GM19452 (cell line): ENCODE measurements at regions not wholly inside any gene's neighbourhood (a gene's known extent, or its start where the extent isn't known, plus 50 kb on each side); places are given as distances from the start of the nearest gene placed in this dataset.
"Not testable (repeated sequence)": the region's sequence is repeated elsewhere in the genome, so short reads cannot be mapped to it uniquely, and the experiment has no call there.

Experiments
- ATAC-seq: cut with Tn5 transposase; IDR thresholded peaks from one replicate; pipeline ENCODE4 v1.9.1; 2021; ENCODE audit not compliant: unreplicated experiment

DNA sequence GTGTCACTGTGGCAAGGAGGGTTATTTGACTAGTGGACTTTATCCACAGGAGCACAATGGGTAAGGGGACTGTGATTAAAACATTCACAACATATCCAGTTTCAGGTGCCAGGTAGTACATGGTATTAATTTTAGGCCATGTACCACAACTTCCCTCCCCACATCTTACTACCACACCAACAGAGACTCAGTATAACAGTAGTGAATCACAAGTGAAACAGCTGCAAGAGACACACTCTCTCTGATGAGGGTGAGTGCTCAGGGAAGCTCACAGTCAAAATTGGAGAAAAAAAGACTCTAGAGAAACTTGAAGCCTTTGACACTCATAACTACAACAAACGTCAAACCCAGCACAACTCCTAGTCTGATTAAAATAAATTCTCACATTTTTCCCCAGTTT lies 367.6 kb upstream of the GYPC start:
- no peak for ATAC-seq

DNA sequence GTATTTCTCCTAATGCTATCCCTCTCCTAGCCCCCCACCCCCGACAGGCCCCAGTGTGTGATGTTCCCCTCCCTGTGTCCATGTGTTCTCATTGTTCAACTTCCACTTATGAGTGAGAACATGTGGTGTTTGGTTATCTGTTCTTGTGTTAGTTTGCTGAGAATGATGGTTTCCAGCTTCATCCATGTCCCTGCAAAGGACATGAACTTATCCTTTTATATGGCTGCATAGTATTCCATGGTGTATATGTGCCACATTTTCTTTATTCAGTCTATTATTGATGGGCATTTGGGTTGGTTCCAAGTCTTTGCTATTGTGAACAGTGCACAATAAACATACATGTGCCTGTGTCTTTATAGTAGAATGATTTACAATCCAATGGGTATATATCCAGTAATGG lies 362.0 kb upstream of the GYPC start:
- ATAC-seq, result not testable (repeated sequence)

GRCh38 chr2:126299469-126299976 lies 356.4 kb upstream of the GYPC start:
- no peak for ATAC-seq

DNA sequence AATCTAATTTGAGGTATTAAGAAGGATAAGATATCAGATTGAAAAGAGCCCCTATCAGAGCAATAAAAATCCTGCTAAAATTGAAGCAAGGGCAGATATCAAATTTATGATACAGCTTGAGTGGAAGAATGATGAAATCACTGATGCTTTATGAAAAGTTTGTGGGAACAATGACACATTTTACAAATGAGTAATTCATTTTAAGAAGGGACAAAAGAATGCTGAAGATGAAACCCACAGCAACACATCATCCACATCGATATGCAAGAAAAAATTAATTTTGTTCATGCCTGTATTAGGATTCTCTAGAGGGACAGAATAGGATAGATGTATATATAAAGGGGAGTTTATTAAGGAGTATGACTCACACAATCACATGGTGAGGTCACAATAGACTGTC lies 355.6 kb upstream of the GYPC start:
- ATAC-seq, result no peak

- no peak for ATAC-seq
Measured at GRCh38 chr2:126302043-126302442, 353.9 kb upstream of the GYPC start.

DNA sequence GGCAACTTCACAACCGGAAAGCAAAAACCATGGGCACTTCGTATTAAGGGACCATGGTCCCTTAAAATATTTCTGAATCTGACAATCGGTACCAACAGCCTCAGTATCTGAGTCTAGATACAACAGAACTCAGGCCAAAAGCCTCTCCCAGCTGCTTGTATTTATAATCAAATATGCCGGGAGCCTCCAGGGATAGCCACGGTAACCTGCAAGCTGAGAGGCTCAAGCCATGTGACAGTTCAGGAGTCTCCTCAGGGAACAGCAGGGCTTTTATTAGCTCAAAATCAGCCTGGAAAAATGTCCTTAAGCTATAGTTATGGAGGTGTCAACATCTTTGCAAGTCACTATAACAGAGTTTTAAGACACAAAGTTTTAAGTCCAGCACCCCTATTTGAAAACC lies 352.8 kb upstream of the GYPC start:
- no peak for ATAC-seq

- ATAC-seq, result no peak
Measured at GRCh38 chr2:126304154-126304553, 351.8 kb upstream of the GYPC start.

GRCh38 chr2:126306539-126306938 lies 349.4 kb upstream of the GYPC start:
- ATAC-seq, result no peak

DNA sequence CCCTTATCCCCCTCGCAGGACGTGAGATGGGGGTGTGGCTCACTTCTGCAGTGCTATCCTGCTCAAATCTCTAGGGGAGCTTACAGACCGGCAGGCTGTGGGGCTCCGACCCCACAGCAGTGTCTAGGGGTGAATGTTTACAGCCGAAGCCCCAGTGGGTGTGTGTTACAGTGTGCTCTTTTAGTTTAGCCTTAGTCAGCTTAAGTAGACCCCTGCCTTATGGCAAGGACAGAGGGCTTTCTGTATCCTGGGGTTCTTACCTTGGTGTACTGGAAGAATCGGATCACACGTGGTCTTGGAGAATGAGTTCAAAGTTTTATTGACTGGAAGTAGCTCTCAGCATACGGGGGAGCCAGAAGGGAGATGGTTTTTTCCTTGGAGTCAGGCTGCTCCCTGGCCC lies 348.2 kb upstream of the GYPC start:
- ATAC-seq, result no peak

- no peak for ATAC-seq
Measured at GRCh38 chr2:126309185-126309584, 346.8 kb upstream of the GYPC start.

DNA sequence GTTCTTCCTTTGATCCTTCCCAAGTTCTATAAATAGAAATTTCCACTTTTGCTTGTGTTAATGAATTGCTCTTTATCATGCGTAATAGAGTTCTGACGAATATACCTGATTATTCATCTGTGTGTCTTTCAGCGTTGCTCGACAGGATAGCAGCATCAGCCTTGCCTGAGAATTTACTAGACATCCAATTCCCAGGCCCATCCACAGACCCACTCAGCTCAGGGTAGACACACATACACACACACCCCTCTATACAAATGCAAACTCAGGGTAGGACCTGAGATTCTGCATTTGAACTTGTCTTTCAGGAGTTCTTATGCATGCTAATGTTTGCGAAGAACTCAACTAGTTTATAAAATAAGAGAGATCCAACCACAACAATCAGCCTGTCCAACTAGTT lies 343.4 kb upstream of the GYPC start:
- ATAC-seq, result no peak

DNA sequence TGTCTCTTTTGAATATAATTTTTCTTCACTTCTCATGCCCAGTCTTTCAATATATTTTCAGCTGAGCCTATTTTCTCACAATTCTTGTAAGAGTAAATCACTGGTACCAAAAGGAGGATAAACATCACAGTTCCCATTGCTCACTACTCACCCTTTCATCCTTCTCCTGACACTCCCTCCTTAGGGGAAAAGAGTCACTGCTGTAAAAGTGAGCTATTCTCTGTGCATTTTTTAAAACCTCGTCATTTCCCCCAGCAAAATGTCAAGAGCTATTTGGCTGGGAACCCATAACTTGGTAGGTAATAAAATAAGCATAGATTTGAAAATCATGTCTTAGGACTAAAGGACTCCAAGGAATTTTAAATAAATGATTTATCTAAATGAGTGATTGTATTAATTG lies 340.1 kb upstream of the GYPC start:
- no peak for ATAC-seq

DNA sequence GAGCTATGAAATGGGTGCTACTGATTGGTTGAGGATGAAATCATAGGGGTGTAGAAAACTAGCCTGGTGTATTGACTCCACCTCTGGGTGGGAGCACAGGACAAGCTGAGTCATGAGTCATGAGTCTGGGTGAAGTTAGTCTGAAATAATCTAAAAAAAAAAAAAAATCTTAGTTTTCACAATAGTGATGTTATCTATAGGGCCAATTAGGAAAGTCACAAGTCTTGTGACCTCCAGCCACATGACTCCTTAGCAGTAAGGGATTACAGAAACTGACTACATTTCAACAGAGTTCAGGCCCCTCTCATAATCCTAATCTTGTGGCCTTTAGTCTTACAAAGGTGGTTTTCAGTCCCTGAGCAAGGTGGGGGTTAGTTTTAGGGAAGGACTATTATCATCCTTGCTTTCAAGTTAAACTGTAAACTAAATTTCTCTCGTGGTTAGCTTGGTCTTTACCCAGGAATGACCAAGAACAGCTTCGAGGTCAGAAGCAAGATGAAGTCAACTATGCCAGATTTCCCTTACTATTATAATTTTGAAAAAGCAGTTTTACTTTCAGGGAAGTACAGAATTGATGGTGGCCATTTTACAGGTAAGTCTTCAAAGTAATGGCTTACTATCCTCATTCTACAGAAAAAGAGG lies 338.0 kb upstream of the GYPC start:
- no peak for ATAC-seq

- ATAC-seq, result no peak
Measured at GRCh38 chr2:126322342-126322741, 333.6 kb upstream of the GYPC start.

GRCh38 chr2:126325202-126325601 lies 330.8 kb upstream of the GYPC start:
- ATAC-seq, result no peak

- no peak for ATAC-seq
Measured at GRCh38 chr2:126329173-126329572, 326.8 kb upstream of the GYPC start.

GRCh38 chr2:126342457-126342856 lies 313.5 kb upstream of the GYPC start:
- no peak for ATAC-seq

DNA sequence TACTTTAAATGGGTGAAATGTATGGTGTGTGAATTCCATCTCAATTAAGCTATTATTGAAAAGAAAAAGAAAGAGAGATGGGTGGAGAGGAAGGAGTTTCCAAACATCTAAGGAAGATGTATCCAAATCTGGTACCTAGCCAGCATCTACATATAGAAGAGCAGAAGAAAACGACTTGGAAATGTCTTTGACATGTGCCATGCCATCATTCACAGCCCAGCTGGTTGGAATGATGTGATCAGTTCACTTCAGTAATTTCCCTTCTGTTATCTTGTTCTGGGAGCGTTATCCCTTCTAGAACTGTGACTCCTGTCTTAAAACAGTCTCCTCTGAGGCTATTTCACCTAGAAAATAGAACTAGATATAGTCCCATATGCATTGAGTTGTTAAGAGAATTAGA lies 312.8 kb upstream of the GYPC start:
- ATAC-seq, result no peak

- no peak for ATAC-seq
Measured at GRCh38 chr2:126344493-126344892, 311.5 kb upstream of the GYPC start.

- ATAC-seq, result no peak
Measured at GRCh38 chr2:126345691-126346090, 310.3 kb upstream of the GYPC start.

GRCh38 chr2:126356631-126357030 lies 299.3 kb upstream of the GYPC start:
- no peak for ATAC-seq

GRCh38 chr2:126358122-126358521 lies 297.8 kb upstream of the GYPC start:
- ATAC-seq, result no peak

DNA sequence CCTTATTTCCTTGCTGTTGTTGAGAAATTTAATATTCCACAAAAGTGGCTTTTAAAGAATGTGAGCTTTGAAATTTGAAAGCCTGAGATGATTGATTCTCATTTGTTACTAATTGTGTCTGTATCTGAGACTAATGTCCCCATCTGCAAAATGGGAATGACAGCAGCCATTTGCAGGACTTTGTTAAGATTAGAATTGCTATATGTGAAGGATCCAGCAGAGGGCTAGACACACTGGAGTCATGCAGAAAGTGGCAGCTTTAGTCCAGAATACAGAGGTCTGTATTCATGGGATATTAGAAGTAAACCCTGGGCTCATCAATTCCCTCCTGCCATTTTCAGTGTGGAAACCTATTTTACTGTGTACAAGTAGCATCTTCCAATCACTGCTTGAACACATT lies 296.5 kb upstream of the GYPC start:
- no peak for ATAC-seq
